ENCODE measurements at regions not wholly inside any gene's neighbourhood (a gene's known extent, or its start where the extent isn't known, plus 50 kb on each side); places are given as distances from the start of the nearest gene placed in this dataset.
"Not testable (repeated sequence)": the region's sequence is repeated elsewhere in the genome, so short reads cannot be mapped to it uniquely, and the experiment has no call there.

DNA sequence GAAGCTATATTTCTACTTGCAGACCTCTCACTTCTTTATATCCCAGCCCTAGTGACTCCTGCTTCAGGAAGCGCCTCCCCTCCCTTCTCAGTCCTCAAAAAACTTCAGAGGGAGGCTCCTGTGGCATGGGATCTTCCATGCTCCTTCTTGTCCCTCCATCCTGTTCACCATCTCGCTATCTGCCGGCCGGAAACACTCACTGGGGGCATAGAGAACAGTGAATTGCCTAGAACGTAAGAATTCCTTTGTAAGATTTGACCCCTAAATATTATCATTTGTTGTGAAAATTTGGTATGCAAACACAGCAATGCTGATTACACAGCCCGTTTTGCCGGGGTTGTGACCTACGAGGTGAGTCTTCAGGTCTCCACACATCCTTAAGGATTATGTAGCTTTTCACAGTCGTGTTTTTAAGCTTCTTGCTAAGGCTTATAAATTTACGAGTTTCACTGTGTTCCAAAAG lies 218.7 kb upstream of the ATP10A start:
- DNase-seq (ENCODE audit: low read depth in 2 of 2) = no peak

DNA sequence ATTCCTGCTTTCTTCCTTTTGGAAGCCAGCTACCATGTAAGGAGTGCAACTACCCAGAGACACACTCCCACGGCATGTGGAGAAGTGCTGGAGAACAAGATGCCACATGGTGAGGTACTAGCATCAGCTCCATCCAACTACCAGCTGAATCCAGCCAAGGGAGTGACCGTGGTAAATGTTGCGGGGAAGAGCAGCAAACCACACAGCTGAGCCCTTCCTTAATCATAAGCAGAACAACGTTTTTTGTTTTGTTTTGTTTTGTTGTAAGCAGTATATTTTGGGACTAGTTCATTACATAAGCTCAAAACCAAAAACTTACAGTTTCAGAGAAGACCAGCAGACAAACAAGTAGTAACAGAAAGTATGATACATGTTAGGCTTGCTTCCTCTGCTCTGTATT lies 212.6 kb upstream of the ATP10A start:
- no peak for DNase-seq (ENCODE audit: low read depth in 2 of 2)

DNA sequence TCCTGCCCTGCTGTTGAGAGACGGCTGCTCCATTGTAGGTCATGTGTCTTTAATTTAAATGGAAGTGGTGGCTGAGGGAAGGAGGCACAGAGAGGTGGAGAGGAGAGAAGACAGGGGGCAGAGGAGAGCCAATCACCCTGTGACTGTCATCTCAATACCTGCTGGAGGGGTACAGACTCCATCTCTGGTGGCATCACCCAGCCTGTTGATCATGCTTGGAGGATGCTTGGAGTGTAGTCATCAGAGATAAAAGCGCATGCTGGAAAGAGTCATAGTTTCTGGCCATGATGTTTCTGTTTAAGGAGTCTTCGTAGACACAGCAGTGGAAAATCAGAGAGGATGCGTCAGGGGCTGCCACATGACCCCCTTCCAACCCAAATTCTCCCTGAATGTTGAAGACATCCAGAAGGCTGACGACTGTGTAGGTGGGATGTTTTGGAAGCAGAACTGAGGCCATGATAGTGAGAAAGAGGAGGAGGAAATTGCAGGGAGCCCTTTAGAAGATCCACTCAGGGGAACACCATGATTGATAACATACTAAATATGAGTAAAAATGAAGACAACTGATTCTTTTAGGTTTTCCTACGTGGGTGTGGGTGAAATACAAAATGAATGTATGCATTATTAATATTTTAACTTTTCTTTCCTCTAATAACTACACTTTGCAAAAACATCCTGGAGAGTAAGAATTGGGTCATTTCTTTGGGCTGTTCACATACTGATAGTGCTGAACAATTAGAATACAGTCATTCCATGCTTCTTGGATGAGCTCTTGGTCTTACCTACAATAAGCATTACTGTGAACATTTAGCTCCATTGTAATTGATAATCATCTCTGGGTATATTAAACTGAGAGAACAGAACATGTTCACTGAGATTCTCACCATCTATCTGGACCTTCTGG lies 210.6 kb upstream of the ATP10A start:
- no peak for DNase-seq (ENCODE audit: low read depth in 2 of 2)

DNA sequence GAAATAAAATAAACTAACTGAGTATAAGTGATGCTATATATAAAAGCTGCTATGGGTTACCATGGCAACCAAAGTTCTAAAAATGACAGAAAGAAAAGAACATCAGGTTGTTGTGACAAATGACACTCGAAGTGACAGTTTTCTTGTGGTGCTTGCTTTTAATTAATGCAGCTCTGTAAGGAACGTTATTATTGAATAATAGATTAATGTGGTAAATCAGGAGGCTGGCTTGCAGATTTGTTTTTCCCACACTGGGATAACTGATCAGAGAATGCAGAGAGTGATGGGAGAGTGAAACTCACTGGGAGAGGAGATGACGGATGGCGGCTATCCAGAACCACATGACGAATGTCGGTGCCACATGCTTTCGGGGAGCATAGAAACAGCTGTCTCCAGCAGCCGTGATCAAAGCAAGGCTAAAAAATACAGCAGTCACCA lies 207.0 kb upstream of the ATP10A start:
- no peak for DNase-seq (ENCODE audit: low read depth in 2 of 2)

DNA sequence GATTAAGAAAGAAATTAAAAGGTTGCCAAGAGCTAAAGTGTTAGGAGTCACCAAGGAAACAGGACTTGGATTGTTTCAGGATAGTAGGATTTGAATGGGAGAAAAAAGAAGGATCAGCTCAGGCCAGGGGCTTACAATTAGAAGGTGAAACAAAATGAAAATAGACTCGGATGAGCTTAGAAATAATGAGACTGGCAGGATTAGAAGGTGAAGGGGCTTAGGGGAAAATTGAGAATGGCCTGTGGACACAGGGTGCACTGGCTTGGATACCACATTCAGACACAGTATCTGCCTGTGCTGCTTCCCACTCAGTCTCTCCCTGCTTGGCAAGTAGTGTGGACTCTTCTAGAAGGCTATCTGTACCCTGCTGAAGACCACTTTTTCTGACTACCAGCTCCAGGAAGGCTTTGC lies 206.1 kb upstream of the ATP10A start:
- DNase-seq (ENCODE audit: low read depth in 2 of 2) = no peak

DNA sequence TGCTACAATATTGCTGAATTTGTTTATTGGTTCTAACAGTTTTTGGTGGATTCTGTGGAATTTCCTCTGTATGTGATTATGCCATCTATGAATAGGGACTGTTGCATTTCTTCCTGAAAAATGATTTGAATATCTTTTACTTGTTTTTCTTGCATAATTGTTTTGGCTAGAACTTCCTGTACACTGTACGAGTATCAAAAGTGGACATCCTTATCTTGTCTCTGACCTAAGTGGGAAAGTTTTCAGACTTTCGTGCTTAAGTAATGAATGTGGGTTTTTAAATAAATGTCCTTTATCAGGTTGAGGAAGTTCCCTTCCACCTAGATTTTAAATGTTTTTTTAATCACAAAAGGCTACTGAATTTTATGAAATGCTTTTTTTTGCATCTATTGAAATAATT lies 203.8 kb upstream of the ATP10A start:
- no peak for DNase-seq (ENCODE audit: low read depth in 2 of 2)

DNA sequence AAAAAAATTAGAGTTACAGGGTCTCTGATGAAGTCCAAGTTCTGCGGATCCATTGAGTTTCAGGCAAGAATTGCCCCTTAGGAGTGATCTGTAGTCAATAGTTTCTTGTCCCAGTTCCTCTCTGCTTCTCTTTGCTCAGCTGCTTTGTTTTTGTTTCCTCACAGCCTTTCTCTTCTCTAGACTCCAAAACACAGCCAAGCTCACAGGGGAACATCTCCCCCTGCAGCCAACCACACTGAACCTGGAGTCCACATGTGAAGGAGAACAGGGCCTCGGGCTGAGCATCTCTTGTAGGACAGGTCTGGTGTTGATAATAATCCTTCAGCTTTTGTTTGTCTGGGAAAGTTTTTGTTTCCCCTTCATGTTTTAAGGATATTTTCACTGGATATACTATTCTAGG lies 202.6 kb upstream of the ATP10A start:
- no peak for DNase-seq (ENCODE audit: low read depth in 2 of 2)

DNA sequence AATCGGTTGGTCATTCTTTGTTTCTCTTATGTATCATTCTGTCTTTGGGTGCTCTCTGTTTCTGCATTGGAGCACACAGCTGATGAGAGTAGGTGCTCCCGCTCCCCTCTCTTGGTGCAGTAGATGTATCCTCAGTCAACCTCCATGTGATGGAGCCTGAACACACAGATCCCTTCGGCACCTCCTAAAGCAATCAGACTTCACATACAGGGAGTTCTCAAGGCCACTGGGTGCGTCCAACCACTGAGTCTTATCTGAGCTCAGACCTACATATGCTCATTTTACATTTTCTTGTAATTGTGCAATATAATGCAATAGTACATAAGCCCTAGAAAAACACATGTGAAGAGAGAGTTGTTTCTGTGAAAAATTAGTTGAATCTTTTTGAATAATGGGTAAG lies 198.1 kb upstream of the ATP10A start:
- no peak for DNase-seq (ENCODE audit: low read depth in 2 of 2)

DNA sequence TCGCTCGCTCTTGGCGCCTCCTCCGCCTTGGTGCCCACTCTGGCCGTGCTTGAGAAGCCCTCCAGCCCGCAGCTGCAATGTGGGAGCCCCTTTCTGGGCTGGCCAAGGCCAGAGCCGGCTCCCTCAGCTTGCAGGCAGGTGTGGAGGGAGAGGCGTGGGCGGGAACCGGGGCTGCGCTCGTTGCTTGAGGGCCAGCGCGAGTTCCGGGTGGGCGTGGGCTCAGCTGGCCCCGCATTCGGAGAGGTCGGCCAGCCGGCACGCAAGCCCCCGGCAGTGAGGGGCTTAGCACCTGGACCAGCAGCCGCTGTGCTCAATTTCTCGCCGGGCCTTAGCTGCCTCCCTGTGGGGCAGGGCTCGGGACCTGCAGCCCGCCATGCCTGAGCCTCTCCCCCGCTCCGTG lies 193.6 kb upstream of the ATP10A start:
- not testable (repeated sequence) for DNase-seq (ENCODE audit: low read depth in 2 of 2)

DNA sequence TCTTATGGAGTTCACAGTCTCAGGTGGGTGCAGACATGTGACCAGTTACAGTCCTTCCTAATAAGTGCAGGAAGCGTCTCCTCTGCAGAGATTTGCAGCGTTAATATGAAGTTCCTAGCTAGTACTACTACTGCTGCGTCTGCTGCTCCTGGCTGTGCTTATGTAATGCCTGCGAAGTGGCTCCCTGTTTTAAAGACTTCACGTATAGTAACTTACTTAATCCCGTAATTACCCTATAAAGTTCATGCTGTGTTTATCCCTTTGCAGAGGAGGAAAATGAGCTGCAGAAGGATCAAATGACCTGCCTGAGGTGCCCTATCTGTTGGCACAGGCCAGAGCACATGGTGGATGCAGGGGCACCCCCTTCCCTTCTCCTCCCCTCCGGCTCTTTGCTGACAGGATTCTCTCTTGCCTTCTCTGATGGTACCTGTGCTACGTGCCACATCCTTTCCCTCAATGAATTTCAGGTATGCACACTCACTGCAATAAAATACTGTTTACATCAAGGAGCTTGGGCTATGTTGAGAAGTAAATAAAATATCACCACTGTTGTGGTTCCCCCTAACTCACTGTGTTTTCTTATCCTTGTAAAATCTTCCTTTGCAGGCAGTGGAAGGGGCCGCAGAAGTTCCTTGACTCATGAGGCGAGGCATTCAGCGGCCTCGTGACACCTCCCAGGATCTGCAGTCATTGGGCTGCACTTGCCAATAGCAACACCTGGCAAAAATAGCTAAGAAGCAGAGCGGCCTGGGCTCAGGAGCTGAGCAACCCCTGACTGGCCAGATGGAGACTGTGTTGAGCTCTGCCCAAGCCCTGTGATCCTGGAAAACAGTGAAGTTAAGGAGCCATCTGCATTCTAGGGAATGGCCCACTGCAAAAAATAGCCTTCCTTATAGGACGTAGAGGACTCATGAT lies 188.9 kb upstream of the ATP10A start:
- DNase-seq (ENCODE audit: low read depth in 2 of 2) = no peak

DNA sequence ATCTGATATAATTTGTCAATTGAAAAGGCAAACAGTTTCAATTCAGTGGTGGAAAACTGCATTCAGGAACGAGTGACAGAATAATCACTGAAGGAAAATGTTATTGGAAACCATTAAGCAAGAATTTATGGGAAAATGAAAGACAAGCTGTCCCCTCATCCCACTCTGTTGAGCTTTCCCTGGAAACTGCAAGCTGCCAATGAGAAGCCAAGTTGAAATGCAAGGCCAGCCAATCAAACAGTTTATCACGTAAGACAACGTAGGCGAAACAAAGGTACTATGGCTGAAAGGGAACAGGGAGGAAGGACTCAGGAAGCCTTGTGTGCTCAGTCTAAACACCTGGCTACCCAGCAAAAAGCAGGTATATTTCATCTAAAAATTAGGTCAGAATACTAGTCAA lies 187.9 kb upstream of the ATP10A start:
- no peak for DNase-seq (ENCODE audit: low read depth in 2 of 2)

DNA sequence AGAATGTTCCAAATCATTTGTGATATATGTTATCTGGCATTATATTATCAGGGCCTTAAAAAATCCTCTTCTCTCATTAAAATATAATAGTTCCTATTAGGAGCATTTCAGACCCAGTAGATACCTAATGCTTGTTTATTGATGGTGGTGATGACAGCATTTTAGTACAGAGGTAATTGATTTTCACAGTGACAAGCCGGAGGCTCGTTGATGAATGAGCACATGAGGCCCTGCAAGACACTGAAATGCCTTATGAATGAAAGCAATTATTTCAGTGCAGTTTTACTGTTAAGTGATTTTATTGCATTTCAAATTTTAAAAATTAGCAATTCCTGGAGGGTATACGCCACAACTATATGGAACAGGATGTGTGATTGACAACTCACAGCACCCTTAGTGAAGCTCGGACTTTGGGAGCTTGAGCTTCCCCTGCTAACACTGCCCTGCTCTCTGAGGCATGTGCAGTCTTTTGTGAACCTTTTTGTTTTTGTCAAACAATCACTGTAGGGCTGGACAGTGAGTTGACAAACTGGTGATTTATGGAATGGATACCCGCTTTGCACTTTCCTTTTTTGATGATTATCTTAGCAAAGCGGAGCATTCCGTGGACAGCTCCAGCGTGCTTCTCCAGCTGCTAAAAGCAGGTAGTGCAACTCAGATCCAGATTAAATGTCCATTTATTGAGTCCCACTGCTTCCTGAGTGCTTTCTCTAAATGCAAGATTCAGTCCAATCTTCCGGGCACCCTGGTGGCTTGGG lies 187.0 kb upstream of the ATP10A start:
- DNase-seq (ENCODE audit: low read depth in 2 of 2) = no peak

DNA sequence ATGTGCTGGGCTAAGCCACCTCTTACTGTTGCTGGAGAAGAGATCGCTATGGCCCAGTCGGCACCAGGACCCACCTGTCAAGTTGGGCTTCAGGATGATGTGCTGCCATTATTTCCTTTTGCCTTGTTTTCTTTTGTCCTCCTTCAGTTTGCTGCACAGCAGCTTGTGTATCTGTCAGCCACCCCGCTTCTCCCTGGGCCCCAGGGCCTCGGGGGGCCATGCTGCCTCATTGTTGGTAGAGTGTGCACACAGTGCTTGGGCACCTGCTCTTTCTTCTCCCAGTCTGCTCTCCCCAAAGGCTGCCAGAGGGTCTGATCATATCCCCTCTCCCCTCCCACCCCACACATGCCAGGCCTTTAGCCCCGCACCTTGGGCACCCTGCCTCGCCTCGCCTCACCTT lies 185.5 kb upstream of the ATP10A start:
- no peak for DNase-seq (ENCODE audit: low read depth in 2 of 2)

DNA sequence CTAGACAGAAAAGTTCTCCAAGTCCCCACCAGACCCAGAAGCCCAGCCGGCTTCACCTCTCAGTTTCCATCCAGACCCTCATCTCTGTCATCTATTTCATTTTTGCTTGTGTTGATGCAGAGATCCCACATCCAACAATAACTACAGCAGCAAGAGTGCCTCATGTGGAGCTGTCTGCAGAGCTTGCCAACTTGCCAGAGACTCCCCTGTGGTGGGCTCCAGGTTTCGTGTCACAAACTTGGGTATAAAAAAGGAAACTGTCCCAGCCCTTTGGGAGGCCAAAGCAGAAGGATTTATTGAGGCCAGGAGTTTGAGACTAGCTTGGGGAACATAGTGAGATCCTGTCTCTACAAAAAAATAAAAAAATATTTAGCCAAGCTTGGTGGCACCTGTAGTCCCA lies 182.4 kb upstream of the ATP10A start:
- no peak for DNase-seq (ENCODE audit: low read depth in 2 of 2)

DNA sequence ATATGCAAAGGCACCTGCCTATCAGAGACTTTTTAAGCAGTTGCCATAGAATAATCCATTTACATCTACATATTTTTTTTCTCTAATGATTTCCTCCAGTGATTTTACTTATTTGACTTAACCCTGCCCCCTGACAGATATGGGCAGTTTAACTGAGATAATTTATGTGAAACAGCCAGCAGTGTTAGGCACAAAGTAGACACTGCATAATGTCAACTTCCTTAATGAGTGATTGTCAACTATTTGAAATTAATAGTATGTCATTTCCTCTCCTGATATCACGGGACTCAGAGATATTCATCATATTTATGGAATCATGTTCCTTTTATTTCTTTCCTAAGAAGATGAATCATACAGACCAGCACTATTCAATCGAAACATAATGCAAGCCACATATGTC lies 179.9 kb upstream of the ATP10A start:
- DNase-seq (ENCODE audit: low read depth in 2 of 2) = no peak

DNA sequence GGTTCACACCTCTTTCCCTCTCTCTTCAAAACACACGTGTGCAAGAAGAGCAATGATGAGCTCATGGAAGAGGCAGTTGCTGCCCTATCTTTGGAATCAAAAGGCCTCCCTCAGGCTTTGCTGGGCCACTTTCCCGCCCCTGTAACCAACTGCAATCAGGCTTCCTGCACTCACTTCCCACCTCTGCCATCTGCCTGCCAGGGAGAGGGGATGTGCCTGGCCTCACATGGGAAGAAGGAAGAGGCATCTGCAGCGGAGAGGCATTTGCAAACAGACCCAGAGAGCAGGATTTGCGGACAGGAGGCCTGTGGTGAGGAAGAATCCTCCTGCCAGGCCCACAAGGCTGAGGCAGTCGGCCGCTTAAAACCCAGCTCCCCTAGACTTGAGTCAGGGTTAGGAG lies 175.6 kb upstream of the ATP10A start:
- DNase-seq (ENCODE audit: low read depth in 2 of 2) = no peak

DNA sequence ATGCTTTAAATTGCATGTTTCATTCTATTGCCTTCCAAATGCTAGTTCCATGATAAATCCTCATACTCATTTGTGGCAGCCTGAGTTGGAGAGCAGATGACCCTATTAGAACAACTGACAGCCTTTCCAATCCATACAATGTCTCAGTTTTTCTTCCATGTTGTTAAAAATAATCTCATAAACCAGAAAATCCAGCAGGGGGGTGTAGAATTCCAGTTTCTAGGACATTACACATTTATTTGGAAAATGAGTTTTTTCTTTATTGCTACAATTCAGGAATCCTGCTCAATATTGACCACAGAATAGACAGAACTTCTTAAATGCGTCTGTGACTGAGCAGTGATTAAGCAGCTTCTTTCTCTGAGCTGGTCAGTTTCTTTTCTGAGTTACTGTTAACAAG lies 174.2 kb upstream of the ATP10A start:
- no peak for DNase-seq (ENCODE audit: low read depth in 2 of 2)

DNA sequence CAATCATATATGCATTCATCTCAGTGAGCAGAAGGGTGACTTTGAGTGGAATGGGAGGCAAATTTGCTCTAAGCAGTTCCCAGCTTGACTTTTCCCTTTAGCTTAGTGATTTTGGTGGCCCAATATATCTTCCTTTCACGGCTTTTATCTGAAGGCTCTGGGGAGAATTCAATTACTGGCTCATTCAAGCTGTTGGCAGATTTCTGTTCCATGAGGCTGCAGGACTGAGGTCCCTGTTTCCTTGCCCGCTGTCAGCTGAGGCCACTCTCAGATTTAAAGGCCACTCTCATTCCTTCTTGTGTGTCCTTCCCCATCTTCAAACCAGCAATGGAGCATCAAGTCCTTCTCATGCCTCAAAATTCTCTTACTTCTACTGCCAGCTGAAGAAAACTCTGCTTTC lies 170.4 kb upstream of the ATP10A start:
- DNase-seq (ENCODE audit: low read depth in 2 of 2) = no peak

DNA sequence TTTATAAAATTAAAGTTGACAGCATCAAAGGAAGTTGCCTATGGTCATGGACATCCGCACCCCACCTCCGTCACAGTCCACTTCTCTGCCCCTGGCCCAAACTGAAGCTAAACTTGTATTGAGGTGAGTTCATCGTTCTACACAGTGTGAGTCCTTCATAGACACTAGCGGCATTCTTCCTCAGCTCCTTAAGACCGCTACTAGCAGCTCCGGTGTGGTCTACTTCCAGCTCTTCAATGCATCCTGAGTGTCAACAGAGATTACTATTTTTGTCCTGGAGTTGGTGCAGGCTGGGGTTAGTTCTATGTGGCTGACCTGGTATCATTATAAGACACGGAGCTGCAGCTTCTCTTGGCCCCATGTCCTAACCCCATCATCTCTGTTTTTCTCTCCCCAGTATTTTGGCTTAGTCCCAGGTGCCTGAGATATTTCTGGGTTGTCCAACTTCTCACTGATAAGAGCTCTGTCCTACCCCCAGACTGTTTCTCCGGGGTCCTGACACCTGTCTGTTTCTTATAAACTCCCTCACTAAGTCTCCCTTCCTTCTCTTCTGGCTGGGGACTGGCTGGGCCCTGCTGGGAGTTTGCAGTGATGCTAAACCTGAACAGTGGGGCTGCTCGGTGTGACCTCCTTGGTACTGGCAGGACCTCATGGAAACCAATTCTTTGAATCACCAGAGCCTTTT lies 169.2 kb upstream of the ATP10A start:
- no peak for DNase-seq (ENCODE audit: low read depth in 2 of 2)

DNA sequence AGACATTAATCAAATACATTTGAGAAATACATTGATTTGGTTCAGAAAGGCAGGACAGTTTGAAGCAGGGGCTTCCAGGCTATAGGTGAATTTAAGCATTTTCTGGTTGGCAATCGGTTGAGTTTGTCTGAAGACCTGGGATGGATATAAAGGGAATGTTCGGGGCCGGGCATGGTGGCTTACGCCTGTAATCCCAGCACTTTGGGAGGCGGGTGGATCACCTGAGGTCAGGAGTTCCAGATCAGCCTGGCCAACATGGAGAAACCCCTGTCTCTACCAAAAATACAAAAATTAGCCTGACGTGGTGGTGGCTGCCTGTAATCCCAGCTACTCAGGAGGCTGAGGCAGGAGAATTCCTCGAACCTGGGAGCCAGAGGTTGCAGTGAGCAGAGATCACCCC lies 166.5 kb upstream of the ATP10A start:
- not testable (repeated sequence) for DNase-seq (ENCODE audit: low read depth in 2 of 2)

DNA sequence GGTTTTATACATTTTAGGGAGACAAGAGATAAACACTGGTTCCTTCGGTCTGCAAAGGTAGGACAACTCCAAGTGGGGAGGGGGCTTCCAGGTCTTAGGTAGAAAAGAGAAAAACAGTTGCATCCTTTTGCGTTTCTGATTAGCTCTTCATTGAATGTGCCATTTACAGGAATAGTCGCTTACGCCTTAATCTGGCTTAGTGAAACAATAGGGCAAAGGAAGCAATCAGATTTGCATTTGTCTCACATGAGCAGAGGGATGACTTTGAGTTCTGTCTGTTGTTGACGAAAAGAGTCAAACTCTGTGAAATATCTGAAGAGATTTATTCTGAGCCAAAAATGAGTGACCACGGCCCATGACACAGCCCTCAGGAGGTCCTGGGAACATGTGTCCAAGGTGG lies 166.0 kb upstream of the ATP10A start:
- DNase-seq (ENCODE audit: low read depth in 2 of 2) = no peak

Data from stimulated activated CD8-positive, alpha-beta memory T cell treated with anti-CD3 and anti-CD28 coated beads, Interleukin-15, amount 100 ng/mL, for 4 hours (primary cell).